ENCODE measurements at regions not wholly inside any gene's neighbourhood (a gene's known extent, or its start where the extent isn't known, plus 50 kb on each side); places are given as distances from the start of the nearest gene placed in this dataset.

DNA sequence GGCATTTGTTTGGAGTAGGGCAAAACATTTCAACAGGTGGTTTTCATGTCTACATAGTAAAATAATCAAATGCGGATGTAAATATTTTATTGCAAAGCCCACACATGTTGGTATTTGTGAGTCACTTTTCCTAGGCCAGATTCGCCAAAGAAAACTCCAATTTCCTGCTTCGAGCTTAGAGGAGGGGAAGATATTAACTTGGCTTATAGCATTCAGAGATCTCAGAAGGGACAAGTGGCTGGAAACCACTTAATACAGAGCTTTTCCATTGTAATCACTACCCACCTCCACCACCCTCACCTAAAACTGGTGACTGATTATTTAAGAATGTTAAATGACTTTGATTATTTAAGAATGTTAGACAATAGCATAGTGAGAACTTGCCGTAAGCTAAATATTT is 530.6 kb upstream of the SPRY2 start:
- H3K36me3 ChIP-seq (replicated peaks), result no peaks in the 10 kb centered on the region
- no peaks in the 10 kb centered on the region for H3K27me3 ChIP-seq (replicated peaks)
- H3K27ac ChIP-seq, result peak overlapping the region; percentile 13
- DNase-seq, result peak; percentile 49
- in situ Hi-C loops (cut with HindIII; ENCODE audit: low pct_ligation_motif_present, low sequenced_read_pairs), result no loop called here
- H3K4me3 ChIP-seq (ENCODE audit: low read depth, low read length), result no peak overlapping the region
- no peak for TF ChIP-seq CTCF (IDR thresholded peaks at IDR 0.05; ENCODE audit: low read depth, low read length, missing control alignments)

DNA sequence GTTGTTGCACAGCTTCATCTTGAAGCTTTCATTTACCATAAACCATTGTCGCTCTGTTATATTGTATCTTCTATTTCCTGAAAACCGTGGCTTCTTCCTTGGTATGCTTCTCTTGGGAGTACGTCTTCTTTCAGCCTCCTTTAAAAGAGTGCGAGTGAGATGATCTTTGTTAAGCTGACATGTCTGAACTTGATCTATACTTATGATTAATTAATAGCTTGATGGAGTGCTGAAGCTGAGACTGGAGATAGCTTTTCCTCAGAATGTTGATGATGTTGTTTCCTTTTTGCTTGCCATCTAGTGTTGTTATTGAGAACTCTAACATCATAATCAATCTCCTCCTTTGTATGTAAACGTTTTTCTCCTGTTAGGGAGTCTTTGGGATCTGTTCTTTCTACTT is 529.3 kb upstream of the SPRY2 start:
- H3K4me3 ChIP-seq (ENCODE audit: low read depth, low read length), result no peak overlapping the region
- in situ Hi-C loops (cut with HindIII; ENCODE audit: low pct_ligation_motif_present, low sequenced_read_pairs), result no loop called here
- H3K36me3 ChIP-seq (replicated peaks), result no peaks in the 10 kb centered on the region
- DNase-seq, result no peak
- TF ChIP-seq CTCF (IDR thresholded peaks at IDR 0.05; ENCODE audit: low read depth, low read length, missing control alignments), result no peak
- H3K27me3 ChIP-seq (replicated peaks), result no peaks in the 10 kb centered on the region
- no peak overlapping the region for H3K27ac ChIP-seq

DNA sequence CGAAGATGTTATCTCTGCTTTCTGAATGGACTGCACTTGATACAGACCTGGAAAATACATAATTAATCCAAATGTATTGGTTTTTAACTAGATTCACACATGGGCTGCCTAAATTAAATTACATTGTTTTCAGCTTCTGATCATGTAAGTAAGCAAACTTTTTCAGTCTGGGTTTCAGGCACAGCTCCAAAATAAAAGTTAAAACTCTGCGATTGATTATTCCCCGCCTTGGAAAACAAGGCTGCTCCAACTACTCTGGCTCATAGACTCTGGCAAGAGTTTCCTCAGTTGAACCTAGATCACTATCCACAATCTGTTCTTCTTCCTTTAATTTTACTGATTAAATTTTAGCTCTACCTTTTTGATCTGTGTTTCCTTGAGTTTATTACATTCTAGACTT is 526.0 kb upstream of the SPRY2 start:
- in situ Hi-C loops (cut with HindIII; ENCODE audit: low pct_ligation_motif_present, low sequenced_read_pairs), result no loop called here
- Histone ChIP-seq H3K4me3 (ENCODE audit: low read depth, low read length) (no peak overlapping the region), H3K27me3 (replicated peaks) (no peaks in the 10 kb centered on the region), H3K36me3 (replicated peaks) (no peaks in the 10 kb centered on the region), H3K27ac (no peak overlapping the region)
- DNase-seq, result no peak
- TF ChIP-seq CTCF (IDR thresholded peaks at IDR 0.05; ENCODE audit: low read depth, low read length, missing control alignments), result no peak

DNA sequence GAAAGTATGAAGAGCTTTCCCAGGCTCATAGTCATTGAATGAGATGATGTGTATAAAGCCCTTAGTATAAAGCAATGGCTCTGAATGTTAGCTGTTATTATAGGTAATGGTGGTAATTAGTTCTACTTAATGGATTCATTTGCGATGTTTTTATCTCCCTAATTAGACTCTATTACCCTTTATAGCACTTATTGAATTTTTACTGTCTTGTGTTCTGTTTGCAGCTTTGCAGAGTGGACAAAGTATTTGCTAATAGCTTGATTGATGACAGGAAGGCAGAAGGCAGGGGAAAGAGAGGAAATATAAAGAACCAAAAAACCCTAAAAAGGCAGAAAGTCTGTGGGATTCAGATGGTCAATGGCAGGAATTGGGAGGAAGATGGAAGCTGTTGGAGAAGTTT is 524.4 kb upstream of the SPRY2 start:
- Histone ChIP-seq H3K4me3 (ENCODE audit: low read depth, low read length) (no peak overlapping the region), H3K27me3 (replicated peaks) (no peaks in the 10 kb centered on the region), H3K36me3 (replicated peaks) (no peaks in the 10 kb centered on the region), H3K27ac (no peak overlapping the region)
- in situ Hi-C loops (cut with HindIII; ENCODE audit: low pct_ligation_motif_present, low sequenced_read_pairs), result no loop called here
- DNase-seq, result no peak
- TF ChIP-seq CTCF (IDR thresholded peaks at IDR 0.05; ENCODE audit: low read depth, low read length, missing control alignments), result no peak

DNA sequence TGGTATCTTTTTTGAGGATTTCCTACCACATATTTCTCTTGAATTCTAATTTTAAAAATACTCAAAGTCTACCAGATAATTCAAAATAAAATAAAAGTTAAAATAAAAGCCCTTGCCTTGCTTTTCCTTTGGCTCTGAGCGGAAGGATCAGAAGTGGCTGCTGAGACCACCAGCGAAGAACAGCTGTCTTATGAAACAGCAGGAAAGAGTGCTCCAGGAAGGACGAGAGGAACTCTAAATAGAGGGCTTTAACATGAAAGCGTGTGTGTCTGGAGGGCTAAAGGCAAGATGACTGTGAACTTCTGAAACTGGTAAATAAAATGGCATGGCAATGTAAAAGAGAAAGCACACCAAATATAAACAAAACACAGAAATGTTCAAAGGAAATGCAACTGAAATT is 521.5 kb upstream of the SPRY2 start:
- in situ Hi-C loops (cut with HindIII; ENCODE audit: low pct_ligation_motif_present, low sequenced_read_pairs), result no loop called here
- no peak for DNase-seq

More for the DNA sequence above, 521.5 kb upstream of the SPRY2 start:
- no peak for TF ChIP-seq CTCF (IDR thresholded peaks at IDR 0.05; ENCODE audit: low read depth, low read length, missing control alignments)
- Histone ChIP-seq H3K27ac (no peak overlapping the region), H3K4me3 (ENCODE audit: low read depth, low read length) (no peak overlapping the region), H3K36me3 (replicated peaks) (no peaks in the 10 kb centered on the region), H3K27me3 (replicated peaks) (no peaks in the 10 kb centered on the region)
